ENCODE measurements at regions not wholly inside any gene's neighbourhood (a gene's known extent, or its start where the extent isn't known, plus 50 kb on each side); places are given as distances from the start of the nearest gene placed in this dataset.

DNA sequence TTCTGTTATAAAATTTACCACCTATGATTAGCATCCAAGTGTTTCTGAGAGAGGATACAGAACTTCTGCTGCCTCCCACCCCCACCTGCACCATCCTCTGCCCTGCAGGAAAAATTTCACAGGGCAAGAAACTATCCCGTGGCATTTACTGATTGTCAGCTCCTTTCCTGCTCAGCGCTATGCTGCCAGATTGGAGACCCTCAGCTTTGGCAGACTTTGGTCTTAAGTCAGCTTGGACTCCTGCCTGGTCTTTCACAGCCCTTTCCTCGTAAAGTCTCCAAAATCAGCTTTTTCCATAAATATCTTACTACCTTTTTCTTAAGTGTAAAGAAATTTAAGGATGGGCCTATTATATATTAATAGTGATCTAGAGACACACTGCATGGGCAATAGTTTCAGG, 239.9 kb upstream of the ADAMTS9 start:
- Histone ChIP-seq H3K4me1 (ENCODE audit: control insufficient read depth, insufficient read depth, low read length) (no peaks in the 10 kb centered on the region), H3K36me3 (ENCODE audit: control insufficient read depth in 2 of 2, insufficient read depth in 1 of 2, low read length in 2 of 2) (no peaks in the 10 kb centered on the region), H3K9me3 (ENCODE audit: control insufficient read depth, insufficient read depth, low read depth, low read length) (no peaks in the 10 kb centered on the region), H3K27ac (ENCODE audit: extremely low read depth, low read depth, low read length) (no peak overlapping the region), H3K4me3 (ENCODE audit: low read depth, low read length) (no peak overlapping the region)
- ChIA-PET POLR2A (no interaction called here), CTCF (no interaction called here)
- TF ChIP-seq ZNF211 (tag by site-specific recombination; IDR thresholded peaks at IDR 0.05; ENCODE audit: low read depth): no peak
- no peak for TF ChIP-seq ZNF585B (tag by site-specific recombination; IDR thresholded peaks at IDR 0.05)
- TF ChIP-seq ZNF324 (tag by site-specific recombination; IDR thresholded peaks at IDR 0.05): no peak
- TF ChIP-seq ZNF223 (tag by site-specific recombination; IDR thresholded peaks at IDR 0.05): no peak
- no peak for TF ChIP-seq TCF7L2 (IDR thresholded peaks at IDR 0.05; ENCODE audit: borderline replicate concordance, low read depth, low read length)
- TF ChIP-seq ZNF48 (tag by site-specific recombination; IDR thresholded peaks at IDR 0.05): no peak
- no peak for TF ChIP-seq YY2 (tag by site-specific recombination; IDR thresholded peaks at IDR 0.05)
- TF ChIP-seq ZNF157 (tag by site-specific recombination; IDR thresholded peaks at IDR 0.05): no peak
- TF ChIP-seq ZNF391 (tag by site-specific recombination; IDR thresholded peaks at IDR 0.05; ENCODE audit: borderline replicate concordance, low read depth): no peak
- TF ChIP-seq, protein P1, sequence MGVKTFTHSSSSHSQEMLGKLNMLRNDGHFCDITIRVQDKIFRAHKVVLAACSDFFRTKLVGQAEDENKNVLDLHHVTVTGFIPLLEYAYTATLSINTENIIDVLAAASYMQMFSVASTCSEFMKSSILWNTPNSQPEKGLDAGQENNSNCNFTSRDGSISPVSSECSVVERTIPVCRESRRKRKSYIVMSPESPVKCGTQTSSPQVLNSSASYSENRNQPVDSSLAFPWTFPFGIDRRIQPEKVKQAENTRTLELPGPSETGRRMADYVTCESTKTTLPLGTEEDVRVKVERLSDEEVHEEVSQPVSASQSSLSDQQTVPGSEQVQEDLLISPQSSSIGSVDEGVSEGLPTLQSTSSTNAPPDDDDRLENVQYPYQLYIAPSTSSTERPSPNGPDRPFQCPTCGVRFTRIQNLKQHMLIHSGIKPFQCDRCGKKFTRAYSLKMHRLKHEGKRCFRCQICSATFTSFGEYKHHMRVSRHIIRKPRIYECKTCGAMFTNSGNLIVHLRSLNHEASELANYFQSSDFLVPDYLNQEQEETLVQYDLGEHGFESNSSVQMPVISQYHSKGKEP (tag by site-specific recombination; IDR thresholded peaks at IDR 0.05): no peak
- TF ChIP-seq ZBTB21 (tag by site-specific recombination; IDR thresholded peaks at IDR 0.05): no peak
- TF ChIP-seq MZF1 (tag by site-specific recombination; IDR thresholded peaks at IDR 0.05; ENCODE audit: borderline replicate concordance): no peak
- no peak for TF ChIP-seq ZNF626 (tag by site-specific recombination; IDR thresholded peaks at IDR 0.05)
- TF ChIP-seq, protein P2, sequence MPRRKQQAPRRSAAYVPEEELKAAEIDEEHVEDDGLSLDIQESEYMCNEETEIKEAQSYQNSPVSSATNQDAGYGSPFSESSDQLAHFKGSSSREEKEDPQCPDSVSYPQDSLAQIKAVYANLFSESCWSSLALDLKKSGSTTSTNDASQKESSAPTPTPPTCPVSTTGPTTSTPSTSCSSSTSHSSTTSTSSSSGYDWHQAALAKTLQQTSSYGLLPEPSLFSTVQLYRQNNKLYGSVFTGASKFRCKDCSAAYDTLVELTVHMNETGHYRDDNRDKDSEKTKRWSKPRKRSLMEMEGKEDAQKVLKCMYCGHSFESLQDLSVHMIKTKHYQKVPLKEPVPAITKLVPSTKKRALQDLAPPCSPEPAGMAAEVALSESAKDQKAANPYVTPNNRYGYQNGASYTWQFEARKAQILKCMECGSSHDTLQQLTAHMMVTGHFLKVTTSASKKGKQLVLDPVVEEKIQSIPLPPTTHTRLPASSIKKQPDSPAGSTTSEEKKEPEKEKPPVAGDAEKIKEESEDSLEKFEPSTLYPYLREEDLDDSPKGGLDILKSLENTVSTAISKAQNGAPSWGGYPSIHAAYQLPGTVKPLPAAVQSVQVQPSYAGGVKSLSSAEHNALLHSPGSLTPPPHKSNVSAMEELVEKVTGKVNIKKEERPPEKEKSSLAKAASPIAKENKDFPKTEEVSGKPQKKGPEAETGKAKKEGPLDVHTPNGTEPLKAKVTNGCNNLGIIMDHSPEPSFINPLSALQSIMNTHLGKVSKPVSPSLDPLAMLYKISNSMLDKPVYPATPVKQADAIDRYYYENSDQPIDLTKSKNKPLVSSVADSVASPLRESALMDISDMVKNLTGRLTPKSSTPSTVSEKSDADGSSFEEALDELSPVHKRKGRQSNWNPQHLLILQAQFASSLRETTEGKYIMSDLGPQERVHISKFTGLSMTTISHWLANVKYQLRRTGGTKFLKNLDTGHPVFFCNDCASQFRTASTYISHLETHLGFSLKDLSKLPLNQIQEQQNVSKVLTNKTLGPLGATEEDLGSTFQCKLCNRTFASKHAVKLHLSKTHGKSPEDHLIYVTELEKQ (tag by site-specific recombination; IDR thresholded peaks at IDR 0.05; ENCODE audit: borderline replicate concordance): no peak
- TF ChIP-seq ZNF548 (tag by site-specific recombination; IDR thresholded peaks at IDR 0.05): no peak
- no peak for TF ChIP-seq WT1 (tag by site-specific recombination; IDR thresholded peaks at IDR 0.05)
- no peak for TF ChIP-seq YY1 (tag by site-specific recombination; IDR thresholded peaks at IDR 0.05)
- no peak for TF ChIP-seq PRDM1 (tag by site-specific recombination; IDR thresholded peaks at IDR 0.05)
- TF ChIP-seq ZNF302 (tag by site-specific recombination; IDR thresholded peaks at IDR 0.05; ENCODE audit: low read depth): no peak

DNA sequence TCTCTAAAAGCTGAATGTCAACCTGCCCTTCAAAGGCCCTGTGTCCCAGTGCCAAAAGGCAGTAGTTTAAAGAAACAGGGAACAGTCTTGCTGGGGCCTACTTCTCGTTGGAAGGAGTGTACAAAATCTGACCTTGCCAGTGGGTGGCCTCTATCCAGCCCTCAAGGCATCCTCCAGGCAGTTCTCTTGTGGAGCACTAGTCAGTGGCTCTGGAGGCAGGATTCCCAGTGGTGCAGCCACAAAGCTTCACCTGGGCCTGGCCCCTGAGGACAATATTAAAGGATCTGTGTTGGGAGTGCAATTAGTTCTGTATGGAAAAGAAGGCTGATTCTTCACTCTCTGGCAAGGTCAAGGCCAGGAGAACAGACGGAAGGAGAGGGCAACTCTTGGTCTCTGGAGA, 237.8 kb upstream of the ADAMTS9 start:
- POLR2A ChIA-PET: no interaction called here

More for the DNA sequence above, 237.8 kb upstream of the ADAMTS9 start:
- H3K27ac ChIP-seq (ENCODE audit: extremely low read depth, low read depth, low read length): no peak overlapping the region
- no peaks in the 10 kb centered on the region for H3K9me3 ChIP-seq (ENCODE audit: control insufficient read depth, insufficient read depth, low read depth, low read length)
- H3K4me1 ChIP-seq (ENCODE audit: control insufficient read depth, insufficient read depth, low read length): no peaks in the 10 kb centered on the region
- H3K36me3 ChIP-seq (ENCODE audit: control insufficient read depth in 2 of 2, insufficient read depth in 1 of 2, low read length in 2 of 2): no peaks in the 10 kb centered on the region
- CTCF ChIA-PET: no interaction called here
- no peak for TF ChIP-seq ZNF221 (tag by site-specific recombination; IDR thresholded peaks at IDR 0.05; ENCODE audit: borderline replicate concordance)
- TF ChIP-seq ZFP37 (tag by site-specific recombination; IDR thresholded peaks at IDR 0.05): no peak
- no peak for TF ChIP-seq ZNF175 (tag by site-specific recombination; IDR thresholded peaks at IDR 0.05)
- TF ChIP-seq, protein P3, sequence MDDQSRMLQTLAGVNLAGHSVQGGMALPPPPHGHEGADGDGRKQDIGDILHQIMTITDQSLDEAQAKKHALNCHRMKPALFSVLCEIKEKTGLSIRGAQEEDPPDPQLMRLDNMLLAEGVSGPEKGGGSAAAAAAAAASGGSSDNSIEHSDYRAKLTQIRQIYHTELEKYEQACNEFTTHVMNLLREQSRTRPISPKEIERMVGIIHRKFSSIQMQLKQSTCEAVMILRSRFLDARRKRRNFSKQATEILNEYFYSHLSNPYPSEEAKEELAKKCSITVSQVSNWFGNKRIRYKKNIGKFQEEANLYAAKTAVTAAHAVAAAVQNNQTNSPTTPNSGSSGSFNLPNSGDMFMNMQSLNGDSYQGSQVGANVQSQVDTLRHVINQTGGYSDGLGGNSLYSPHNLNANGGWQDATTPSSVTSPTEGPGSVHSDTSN (CRISPR knock-in tag; IDR thresholded peaks at IDR 0.05): no peak
- no peak for TF ChIP-seq KLF8 (tag by site-specific recombination; IDR thresholded peaks at IDR 0.05)
- TF ChIP-seq, protein P4, sequence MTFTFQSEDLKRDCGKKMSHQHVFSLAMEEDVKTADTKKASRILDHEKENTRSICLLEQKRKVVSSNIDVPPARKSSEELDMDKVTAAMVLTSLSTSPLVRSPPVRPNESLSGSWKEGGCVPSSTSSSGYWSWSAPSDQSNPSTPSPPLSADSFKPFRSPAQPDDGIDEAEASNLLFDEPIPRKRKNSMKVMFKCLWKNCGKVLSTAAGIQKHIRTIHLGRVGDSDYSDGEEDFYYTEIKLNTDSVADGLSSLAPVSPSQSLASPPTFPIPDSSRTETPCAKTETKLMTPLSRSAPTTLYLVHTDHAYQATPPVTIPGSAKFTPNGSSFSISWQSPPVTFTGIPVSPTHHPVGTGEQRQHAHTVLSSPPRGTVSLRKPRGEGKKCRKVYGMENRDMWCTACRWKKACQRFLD (tag by site-specific recombination; IDR thresholded peaks at IDR 0.05): no peak
- no peak for TF ChIP-seq ZNF768 (tag by site-specific recombination; IDR thresholded peaks at IDR 0.05)
- H3K4me3 ChIP-seq (ENCODE audit: low read depth, low read length): no peak overlapping the region

All from HEK293 (cell line).